ENCODE measurements at regions not wholly inside any gene's neighbourhood (a gene's known extent, or its start where the extent isn't known, plus 50 kb on each side); places are given as distances from the start of the nearest gene placed in this dataset.

DNA sequence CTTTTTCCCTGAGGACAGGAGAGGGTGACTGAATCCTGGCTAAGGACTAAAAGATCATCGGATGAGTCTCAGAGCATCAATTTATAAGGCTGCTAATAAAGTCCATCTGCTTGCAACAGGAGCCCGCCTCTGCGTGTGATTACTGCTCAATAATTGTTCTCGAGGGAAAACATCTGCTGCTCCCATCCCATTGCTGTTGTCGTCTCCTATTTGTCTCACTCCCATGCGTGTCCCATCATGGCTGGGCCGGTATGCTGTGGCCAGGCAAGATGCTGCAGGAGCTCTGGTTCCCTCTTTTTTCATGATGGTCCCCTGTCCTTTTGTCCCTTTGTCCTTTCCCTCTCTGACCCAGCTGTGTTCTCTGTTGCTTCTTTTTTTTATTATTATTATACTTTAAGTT, 121.2 kb downstream of the SPATA19 start:
- TF ChIP-seq TCF7 (CRISPR knock-in tag; IDR thresholded peaks at IDR 0.05; ENCODE audit: low read depth), result no peak
- TF ChIP-seq, protein P1, sequence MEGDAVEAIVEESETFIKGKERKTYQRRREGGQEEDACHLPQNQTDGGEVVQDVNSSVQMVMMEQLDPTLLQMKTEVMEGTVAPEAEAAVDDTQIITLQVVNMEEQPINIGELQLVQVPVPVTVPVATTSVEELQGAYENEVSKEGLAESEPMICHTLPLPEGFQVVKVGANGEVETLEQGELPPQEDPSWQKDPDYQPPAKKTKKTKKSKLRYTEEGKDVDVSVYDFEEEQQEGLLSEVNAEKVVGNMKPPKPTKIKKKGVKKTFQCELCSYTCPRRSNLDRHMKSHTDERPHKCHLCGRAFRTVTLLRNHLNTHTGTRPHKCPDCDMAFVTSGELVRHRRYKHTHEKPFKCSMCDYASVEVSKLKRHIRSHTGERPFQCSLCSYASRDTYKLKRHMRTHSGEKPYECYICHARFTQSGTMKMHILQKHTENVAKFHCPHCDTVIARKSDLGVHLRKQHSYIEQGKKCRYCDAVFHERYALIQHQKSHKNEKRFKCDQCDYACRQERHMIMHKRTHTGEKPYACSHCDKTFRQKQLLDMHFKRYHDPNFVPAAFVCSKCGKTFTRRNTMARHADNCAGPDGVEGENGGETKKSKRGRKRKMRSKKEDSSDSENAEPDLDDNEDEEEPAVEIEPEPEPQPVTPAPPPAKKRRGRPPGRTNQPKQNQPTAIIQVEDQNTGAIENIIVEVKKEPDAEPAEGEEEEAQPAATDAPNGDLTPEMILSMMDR (IDR thresholded peaks at IDR 0.05), result no peak
- TF ChIP-seq, protein P2, sequence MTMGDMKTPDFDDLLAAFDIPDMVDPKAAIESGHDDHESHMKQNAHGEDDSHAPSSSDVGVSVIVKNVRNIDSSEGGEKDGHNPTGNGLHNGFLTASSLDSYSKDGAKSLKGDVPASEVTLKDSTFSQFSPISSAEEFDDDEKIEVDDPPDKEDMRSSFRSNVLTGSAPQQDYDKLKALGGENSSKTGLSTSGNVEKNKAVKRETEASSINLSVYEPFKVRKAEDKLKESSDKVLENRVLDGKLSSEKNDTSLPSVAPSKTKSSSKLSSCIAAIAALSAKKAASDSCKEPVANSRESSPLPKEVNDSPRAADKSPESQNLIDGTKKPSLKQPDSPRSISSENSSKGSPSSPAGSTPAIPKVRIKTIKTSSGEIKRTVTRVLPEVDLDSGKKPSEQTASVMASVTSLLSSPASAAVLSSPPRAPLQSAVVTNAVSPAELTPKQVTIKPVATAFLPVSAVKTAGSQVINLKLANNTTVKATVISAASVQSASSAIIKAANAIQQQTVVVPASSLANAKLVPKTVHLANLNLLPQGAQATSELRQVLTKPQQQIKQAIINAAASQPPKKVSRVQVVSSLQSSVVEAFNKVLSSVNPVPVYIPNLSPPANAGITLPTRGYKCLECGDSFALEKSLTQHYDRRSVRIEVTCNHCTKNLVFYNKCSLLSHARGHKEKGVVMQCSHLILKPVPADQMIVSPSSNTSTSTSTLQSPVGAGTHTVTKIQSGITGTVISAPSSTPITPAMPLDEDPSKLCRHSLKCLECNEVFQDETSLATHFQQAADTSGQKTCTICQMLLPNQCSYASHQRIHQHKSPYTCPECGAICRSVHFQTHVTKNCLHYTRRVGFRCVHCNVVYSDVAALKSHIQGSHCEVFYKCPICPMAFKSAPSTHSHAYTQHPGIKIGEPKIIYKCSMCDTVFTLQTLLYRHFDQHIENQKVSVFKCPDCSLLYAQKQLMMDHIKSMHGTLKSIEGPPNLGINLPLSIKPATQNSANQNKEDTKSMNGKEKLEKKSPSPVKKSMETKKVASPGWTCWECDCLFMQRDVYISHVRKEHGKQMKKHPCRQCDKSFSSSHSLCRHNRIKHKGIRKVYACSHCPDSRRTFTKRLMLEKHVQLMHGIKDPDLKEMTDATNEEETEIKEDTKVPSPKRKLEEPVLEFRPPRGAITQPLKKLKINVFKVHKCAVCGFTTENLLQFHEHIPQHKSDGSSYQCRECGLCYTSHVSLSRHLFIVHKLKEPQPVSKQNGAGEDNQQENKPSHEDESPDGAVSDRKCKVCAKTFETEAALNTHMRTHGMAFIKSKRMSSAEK (CRISPR knock-in tag; IDR thresholded peaks at IDR 0.05; ENCODE audit: borderline replicate concordance), result no peak
- TF ChIP-seq, protein P3, sequence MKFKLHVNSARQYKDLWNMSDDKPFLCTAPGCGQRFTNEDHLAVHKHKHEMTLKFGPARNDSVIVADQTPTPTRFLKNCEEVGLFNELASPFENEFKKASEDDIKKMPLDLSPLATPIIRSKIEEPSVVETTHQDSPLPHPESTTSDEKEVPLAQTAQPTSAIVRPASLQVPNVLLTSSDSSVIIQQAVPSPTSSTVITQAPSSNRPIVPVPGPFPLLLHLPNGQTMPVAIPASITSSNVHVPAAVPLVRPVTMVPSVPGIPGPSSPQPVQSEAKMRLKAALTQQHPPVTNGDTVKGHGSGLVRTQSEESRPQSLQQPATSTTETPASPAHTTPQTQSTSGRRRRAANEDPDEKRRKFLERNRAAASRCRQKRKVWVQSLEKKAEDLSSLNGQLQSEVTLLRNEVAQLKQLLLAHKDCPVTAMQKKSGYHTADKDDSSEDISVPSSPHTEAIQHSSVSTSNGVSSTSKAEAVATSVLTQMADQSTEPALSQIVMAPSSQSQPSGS (CRISPR knock-in tag; IDR thresholded peaks at IDR 0.05; ENCODE audit: borderline replicate concordance, low read depth), result no peak
- TF ChIP-seq, protein P4, sequence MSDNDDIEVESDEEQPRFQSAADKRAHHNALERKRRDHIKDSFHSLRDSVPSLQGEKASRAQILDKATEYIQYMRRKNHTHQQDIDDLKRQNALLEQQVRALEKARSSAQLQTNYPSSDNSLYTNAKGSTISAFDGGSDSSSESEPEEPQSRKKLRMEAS (CRISPR knock-in tag; IDR thresholded peaks at IDR 0.05), result no peak
- TF ChIP-seq, protein P5, sequence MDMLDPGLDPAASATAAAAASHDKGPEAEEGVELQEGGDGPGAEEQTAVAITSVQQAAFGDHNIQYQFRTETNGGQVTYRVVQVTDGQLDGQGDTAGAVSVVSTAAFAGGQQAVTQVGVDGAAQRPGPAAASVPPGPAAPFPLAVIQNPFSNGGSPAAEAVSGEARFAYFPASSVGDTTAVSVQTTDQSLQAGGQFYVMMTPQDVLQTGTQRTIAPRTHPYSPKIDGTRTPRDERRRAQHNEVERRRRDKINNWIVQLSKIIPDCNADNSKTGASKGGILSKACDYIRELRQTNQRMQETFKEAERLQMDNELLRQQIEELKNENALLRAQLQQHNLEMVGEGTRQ (CRISPR knock-in tag; IDR thresholded peaks at IDR 0.05), result no peak
- TF ChIP-seq, protein P6, sequence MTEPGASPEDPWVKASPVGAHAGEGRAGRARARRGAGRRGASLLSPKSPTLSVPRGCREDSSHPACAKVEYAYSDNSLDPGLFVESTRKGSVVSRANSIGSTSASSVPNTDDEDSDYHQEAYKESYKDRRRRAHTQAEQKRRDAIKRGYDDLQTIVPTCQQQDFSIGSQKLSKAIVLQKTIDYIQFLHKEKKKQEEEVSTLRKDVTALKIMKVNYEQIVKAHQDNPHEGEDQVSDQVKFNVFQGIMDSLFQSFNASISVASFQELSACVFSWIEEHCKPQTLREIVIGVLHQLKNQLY (CRISPR knock-in tag; IDR thresholded peaks at IDR 0.05), result no peak
- no peak for TF ChIP-seq RELA (CRISPR knock-in tag; IDR thresholded peaks at IDR 0.05; ENCODE audit: borderline replicate concordance)
- TF ChIP-seq, protein P7, sequence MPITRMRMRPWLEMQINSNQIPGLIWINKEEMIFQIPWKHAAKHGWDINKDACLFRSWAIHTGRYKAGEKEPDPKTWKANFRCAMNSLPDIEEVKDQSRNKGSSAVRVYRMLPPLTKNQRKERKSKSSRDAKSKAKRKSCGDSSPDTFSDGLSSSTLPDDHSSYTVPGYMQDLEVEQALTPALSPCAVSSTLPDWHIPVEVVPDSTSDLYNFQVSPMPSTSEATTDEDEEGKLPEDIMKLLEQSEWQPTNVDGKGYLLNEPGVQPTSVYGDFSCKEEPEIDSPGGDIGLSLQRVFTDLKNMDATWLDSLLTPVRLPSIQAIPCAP (CRISPR knock-in tag; IDR thresholded peaks at IDR 0.05), result no peak
- TF ChIP-seq CREB1 (CRISPR knock-in tag; IDR thresholded peaks at IDR 0.05), result no peak
